ENCODE measurements at regions not wholly inside any gene's neighbourhood (a gene's known extent, or its start where the extent isn't known, plus 50 kb on each side); places are given as distances from the start of the nearest gene placed in this dataset.
"Not testable (repeated sequence)": the region's sequence is repeated elsewhere in the genome, so short reads cannot be mapped to it uniquely, and the experiment has no call there.

- TF ChIP-seq MAX (IDR thresholded peaks at IDR 0.05; ENCODE audit: low read depth, low read length) = no peak
- TF ChIP-seq MYC (IDR thresholded peaks at IDR 0.05; ENCODE audit: low read depth, low read length) = no peak
- TF ChIP-seq CTCF (IDR thresholded peaks at IDR 0.05; ENCODE audit: low read depth, low read length) = peak; percentile 24
- no peak for TF ChIP-seq POLR2A (IDR thresholded peaks at IDR 0.05; ENCODE audit: extremely low read depth, insufficient read length)
- no peak overlapping the region for H3K4me3 ChIP-seq (ENCODE audit: low read depth, low read length)
- DNase-seq (ENCODE audit: low read depth) = peak; percentile 28
Measured at GRCh38 chrX:37509349-37509748, 62.1 kb upstream of the LANCL3 start.

- DNase-seq (ENCODE audit: low read depth) = not testable (repeated sequence)
Measured at GRCh38 chrX:37516512-37516911, 54.9 kb upstream of the LANCL3 start.

GRCh38 chrX:37519261-37519660, 52.2 kb upstream of the LANCL3 start:
- not testable (repeated sequence) for H3K4me3 ChIP-seq (ENCODE audit: low read depth, low read length); DNase-seq (ENCODE audit: low read depth)

More at GRCh38 chrX:37516512-37516911, 54.9 kb upstream of the LANCL3 start:
- H3K4me3 ChIP-seq (ENCODE audit: low read depth, low read length) = not testable (repeated sequence)

- not testable (repeated sequence) for H3K4me3 ChIP-seq (ENCODE audit: low read depth, low read length); DNase-seq (ENCODE audit: low read depth)
Measured at GRCh38 chrX:37520860-37521450, 50.5 kb upstream of the LANCL3 start.

Data from NB4 (cell line).